Fibroblast of mammary gland (primary cell): ENCODE measurements at regions not wholly inside any gene's neighbourhood (a gene's known extent, or its start where the extent isn't known, plus 50 kb on each side); places are given as distances from the start of the nearest gene placed in this dataset.

Experiments used
- DNase-seq: peaks from one replicate; pipeline ENCODE4 v3.0.0-alpha.2; 2010; ENCODE audit warnings: low read depth
- H3K4me3 ChIP-seq: 2 replicates; pipeline ENCODE4 v1.5.1; 2011; ENCODE audit warnings: low read depth, mild to moderate bottlenecking, low read length, moderate library complexity; ENCODE audit not compliant: control insufficient read depth
- TF ChIP-seq, protein P1 (sequence below): conservative IDR thresholded peaks from 2 replicates; pipeline ENCODE4 v1.5.1; 2011; ENCODE audit warnings: low read depth, low read length, inconsistent platforms; ENCODE audit not compliant: control insufficient read depth, insufficient read depth

DNA sequence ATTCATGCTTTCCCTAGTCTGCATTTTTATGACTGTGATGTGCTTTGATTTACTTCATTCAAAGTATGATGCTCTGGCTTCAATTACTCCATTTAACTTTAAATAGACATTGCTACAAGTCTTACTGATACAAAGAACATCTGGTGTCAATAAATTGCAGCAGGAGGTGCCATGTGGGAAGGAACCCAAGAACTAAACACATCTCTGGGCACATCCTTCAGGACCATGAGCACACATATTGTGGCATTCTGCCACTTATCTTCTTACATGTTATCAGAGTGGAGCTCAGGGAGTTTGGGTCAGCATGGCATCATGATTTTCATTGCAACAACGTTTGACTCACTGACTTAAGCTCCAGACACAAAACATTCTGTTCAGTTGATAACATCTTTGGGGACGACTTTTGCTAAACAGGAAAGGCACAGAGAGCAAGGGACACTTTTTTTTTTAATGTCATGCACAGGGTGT lies 227.0 kb downstream of the DKK1 start:
- peak; percentile 80 for DNase-seq
- no peak overlapping the region for H3K4me3 ChIP-seq
- TF ChIP-seq, protein P1, sequence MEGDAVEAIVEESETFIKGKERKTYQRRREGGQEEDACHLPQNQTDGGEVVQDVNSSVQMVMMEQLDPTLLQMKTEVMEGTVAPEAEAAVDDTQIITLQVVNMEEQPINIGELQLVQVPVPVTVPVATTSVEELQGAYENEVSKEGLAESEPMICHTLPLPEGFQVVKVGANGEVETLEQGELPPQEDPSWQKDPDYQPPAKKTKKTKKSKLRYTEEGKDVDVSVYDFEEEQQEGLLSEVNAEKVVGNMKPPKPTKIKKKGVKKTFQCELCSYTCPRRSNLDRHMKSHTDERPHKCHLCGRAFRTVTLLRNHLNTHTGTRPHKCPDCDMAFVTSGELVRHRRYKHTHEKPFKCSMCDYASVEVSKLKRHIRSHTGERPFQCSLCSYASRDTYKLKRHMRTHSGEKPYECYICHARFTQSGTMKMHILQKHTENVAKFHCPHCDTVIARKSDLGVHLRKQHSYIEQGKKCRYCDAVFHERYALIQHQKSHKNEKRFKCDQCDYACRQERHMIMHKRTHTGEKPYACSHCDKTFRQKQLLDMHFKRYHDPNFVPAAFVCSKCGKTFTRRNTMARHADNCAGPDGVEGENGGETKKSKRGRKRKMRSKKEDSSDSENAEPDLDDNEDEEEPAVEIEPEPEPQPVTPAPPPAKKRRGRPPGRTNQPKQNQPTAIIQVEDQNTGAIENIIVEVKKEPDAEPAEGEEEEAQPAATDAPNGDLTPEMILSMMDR, result no peak

DNA sequence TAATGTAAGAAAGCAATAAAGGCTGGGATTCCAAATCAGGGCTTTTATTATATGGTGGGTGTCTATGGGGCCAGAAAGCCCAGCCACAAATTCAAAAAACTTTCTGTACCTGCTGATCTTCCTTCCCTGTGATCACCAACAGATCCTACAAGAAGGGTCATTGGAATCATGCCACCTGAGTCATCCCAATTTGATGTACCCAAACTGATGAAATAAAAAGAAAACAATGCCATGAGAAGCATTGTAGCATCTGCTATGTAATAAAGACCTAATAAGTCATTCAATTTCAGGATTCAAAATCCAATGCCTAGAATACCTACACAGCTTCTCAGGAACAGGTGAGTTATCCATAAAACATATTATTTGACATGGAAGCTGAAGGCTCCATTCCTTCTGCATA lies 228.8 kb downstream of the DKK1 start:
- TF ChIP-seq, protein P1, result no peak
- peak; percentile 76 for DNase-seq
- H3K4me3 ChIP-seq, result no peak overlapping the region

DNA sequence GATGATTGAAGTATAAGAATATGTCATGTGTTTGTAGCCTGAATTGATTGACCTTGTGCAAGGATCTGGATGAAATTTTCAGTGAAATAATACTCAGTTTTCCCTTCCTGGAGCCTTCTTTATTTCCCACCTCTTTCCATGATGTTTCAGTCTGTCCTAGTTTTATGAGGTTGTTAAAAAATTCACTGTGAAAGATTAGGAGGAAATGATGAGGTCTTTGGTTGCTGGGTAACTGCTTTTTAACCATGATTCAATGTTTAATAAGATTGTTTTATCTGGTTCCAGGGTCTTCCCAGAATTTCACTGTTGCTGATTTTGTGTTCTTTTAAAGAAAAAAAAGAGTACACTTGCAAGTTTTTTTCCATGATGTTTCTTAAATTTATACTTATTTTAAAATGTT lies 221.5 kb downstream of the MBL2 start:
- no peak for DNase-seq
- H3K4me3 ChIP-seq, result no peak overlapping the region
- TF ChIP-seq, protein P1, result no peak

DNA sequence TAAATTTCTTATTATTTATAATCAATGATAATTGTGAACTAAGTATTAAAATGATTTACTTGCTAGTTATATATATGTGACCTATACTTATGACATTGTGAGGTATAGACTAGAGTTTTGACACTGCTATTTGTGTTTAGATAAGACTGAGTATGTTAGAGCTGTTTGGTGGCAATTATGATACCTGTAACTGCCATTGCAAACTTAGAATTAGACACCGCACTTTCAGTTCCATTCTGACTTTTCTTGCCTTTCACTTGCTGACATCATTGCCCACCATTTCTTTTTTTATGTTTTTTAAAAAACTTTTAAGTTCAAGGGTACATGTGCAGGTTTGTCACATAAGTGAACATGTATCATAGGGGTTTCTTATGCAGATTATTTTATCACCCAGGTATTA lies 214.5 kb downstream of the MBL2 start:
- TF ChIP-seq, protein P1, result no peak
- no peak for DNase-seq
- no peak overlapping the region for H3K4me3 ChIP-seq

DNA sequence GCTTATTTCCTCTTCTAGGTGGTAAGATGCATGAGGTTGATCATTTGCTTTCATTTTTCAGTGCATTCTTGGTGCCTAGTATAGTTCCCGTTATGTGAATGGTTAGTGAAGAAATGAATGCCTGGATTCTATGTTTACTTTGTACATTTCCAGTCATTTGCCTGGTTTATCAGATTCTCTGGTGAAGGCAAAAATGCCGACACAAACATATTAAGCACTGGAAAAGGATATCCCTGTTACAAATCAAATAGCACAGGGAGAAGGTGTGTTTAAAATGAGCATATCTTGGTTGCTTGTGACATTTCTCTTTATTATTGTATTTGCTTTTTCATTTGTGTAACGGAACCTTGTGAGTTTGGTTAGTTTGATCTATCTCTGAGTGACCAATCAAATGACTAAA lies 211.3 kb downstream of the MBL2 start:
- TF ChIP-seq, protein P1, result no peak
- H3K4me3 ChIP-seq, result no peak overlapping the region
- DNase-seq, result no peak

DNA sequence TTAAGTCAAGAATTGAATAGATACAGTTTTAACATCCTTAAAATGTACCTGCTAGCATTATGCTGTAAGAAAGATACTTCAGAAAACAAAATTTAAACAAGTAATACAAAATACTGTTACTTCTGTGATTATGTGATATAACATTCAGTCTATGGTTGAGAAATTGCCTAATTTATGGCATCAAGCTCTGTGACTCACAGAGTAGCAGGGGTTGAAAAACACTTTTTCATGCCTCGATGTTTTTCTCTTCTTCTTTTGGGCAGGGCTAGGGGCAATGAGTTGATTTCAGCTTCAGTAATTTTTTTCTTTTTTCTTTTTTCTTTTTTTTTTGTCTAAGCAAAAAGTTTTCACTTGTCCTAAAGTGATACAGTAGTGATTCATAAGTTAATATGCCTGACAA lies 209.2 kb downstream of the MBL2 start:
- DNase-seq, result peak; percentile 49
- no peak overlapping the region for H3K4me3 ChIP-seq

More for the DNA sequence above, 209.2 kb downstream of the MBL2 start:
- TF ChIP-seq, protein P1, result no peak
